HG03442 (cell line): ENCODE measurements at regions not wholly inside any gene's neighbourhood (a gene's known extent, or its start where the extent isn't known, plus 50 kb on each side); places are given as distances from the start of the nearest gene placed in this dataset.

Experiments used
- ATAC-seq: cut with Tn5 transposase; IDR thresholded peaks from one replicate; pipeline ENCODE4 v1.9.1; 2021; ENCODE audit warnings: mild to moderate bottlenecking, moderate library complexity; ENCODE audit not compliant: unreplicated experiment

- no peak for ATAC-seq
Observed at GRCh38 chr6:166775923-166776220, 148.8 kb upstream of the RPS6KA2 start.

GRCh38 chr6:166775180-166775922 lies 148.3 kb upstream of the RPS6KA2 start:
- no peak for ATAC-seq

GRCh38 chr6:166774770-166775169 lies 147.7 kb upstream of the RPS6KA2 start:
- ATAC-seq, result no peak

- ATAC-seq, result no peak
Observed at GRCh38 chr6:166774292-166774691, 147.2 kb upstream of the RPS6KA2 start.

- no peak for ATAC-seq
Observed at GRCh38 chr6:166772518-166772917, 145.5 kb upstream of the RPS6KA2 start.

- no peak for ATAC-seq
Observed at GRCh38 chr6:166771701-166772100, 144.7 kb upstream of the RPS6KA2 start.

- ATAC-seq, result no peak
Observed at GRCh38 chr6:166770216-166771116, 143.4 kb upstream of the RPS6KA2 start.

GRCh38 chr6:166769648-166770047 lies 142.6 kb upstream of the RPS6KA2 start:
- no peak for ATAC-seq

GRCh38 chr6:166768761-166769160 lies 141.7 kb upstream of the RPS6KA2 start:
- no peak for ATAC-seq

- no peak for ATAC-seq
Observed at GRCh38 chr6:166767230-166767629, 140.2 kb upstream of the RPS6KA2 start.

- ATAC-seq, result no peak
Observed at GRCh38 chr6:166766769-166767168, 139.7 kb upstream of the RPS6KA2 start.

- no peak for ATAC-seq
Observed at GRCh38 chr6:166765234-166765541, 138.1 kb upstream of the RPS6KA2 start.

GRCh38 chr6:166764473-166765233 lies 137.6 kb upstream of the RPS6KA2 start:
- ATAC-seq, result no peak

GRCh38 chr6:166763606-166764472 lies 136.8 kb upstream of the RPS6KA2 start:
- ATAC-seq, result no peak

GRCh38 chr6:166761801-166762200 lies 134.8 kb upstream of the RPS6KA2 start:
- ATAC-seq, result no peak

- no peak for ATAC-seq
Observed at GRCh38 chr6:166760288-166760687, 133.2 kb upstream of the RPS6KA2 start.

GRCh38 chr6:166758136-166758704 lies 131.2 kb upstream of the RPS6KA2 start:
- no peak for ATAC-seq

GRCh38 chr6:166757232-166758135 lies 130.4 kb upstream of the RPS6KA2 start:
- ATAC-seq, result no peak
